Islet precursor cell (in vitro differentiated cells): ENCODE measurements at regions not wholly inside any gene's neighbourhood (a gene's known extent, or its start where the extent isn't known, plus 50 kb on each side); places are given as distances from the start of the nearest gene placed in this dataset.
"Not testable (repeated sequence)": the region's sequence is repeated elsewhere in the genome, so short reads cannot be mapped to it uniquely, and the experiment has no call there.

Experiments
- DNase-seq: peaks from one replicate; pipeline ENCODE4 v3.0.0-alpha.2; 2018

GRCh38 chr13:111648885-111649284, 328.4 kb downstream of the TEX29 start:
- no peak for DNase-seq

- peak; percentile 17 for DNase-seq
Measured at GRCh38 chr13:111650626-111651025, 330.2 kb downstream of the TEX29 start.

DNA sequence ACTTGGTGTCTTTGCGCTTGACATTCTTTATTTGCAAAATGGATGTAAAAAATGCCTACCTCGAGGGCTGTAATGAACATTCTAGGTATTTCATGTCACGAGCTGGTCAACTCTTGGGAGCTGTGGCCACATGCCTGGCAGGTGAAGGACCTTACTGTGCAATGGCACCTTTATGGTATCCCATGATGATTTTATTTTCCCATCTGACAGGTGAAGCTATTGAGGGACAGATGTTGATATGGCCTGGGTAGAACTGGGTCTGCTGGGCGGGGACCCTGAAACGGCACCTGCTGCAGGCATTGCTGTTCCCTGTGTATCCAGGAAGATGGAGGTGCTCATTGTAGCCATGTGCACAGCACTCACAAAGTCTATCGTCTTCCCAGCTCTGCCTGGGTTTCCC, 332.2 kb downstream of the TEX29 start:
- DNase-seq = peak; percentile 12

DNA sequence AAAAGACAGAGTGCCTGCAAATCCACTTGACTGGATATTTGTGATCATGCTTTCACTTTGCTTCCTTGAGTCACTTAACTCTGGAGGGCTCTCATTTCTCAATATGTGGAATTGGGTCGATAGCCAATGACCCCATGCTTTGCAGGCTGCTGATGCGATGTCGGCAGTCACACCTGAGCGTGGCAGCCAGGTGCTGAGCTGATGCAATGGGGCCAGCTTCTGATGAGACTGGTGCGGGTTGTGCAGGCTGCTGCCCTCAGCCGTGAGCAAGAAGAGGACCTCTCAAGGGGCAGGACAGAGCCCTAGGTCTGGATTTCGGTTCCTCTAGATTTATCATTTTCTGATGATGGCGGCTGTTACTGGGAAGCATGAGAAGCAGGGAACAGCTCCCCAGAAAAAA, 334.1 kb downstream of the TEX29 start:
- DNase-seq = peak; percentile 22

GRCh38 chr13:111656439-111656838, 336.0 kb downstream of the TEX29 start:
- peak; percentile 29 for DNase-seq

GRCh38 chr13:111657013-111657412, 336.6 kb downstream of the TEX29 start:
- DNase-seq = peak; percentile 65

- DNase-seq = peak; percentile 67
Measured at GRCh38 chr13:111658145-111659100, 338.0 kb downstream of the TEX29 start.

- peak; percentile 40 for DNase-seq
Measured at GRCh38 chr13:111659219-111659775, 338.9 kb downstream of the TEX29 start.

- peak; percentile 18 for DNase-seq
Measured at GRCh38 chr13:111659842-111660241, 339.4 kb downstream of the TEX29 start.

- DNase-seq = peak; percentile 29
Measured at GRCh38 chr13:111661052-111661451, 340.6 kb downstream of the TEX29 start.

- DNase-seq = peak; percentile 40
Measured at GRCh38 chr13:111661776-111662175, 341.3 kb downstream of the TEX29 start.

- DNase-seq = peak; percentile 16
Measured at GRCh38 chr13:111662451-111662850, 342.0 kb downstream of the TEX29 start.

- DNase-seq = no peak
Measured at GRCh38 chr13:111662895-111663294, 342.5 kb downstream of the TEX29 start.

- peak; percentile 27 for DNase-seq
Measured at GRCh38 chr13:111663505-111663904, 343.1 kb downstream of the TEX29 start.

- DNase-seq = peak; percentile 44
Measured at GRCh38 chr13:111663953-111664421, 343.5 kb downstream of the TEX29 start.

- peak; percentile 23 for DNase-seq
Measured at GRCh38 chr13:111664696-111665095, 344.3 kb downstream of the TEX29 start.

GRCh38 chr13:111665691-111666095, 345.3 kb downstream of the TEX29 start:
- DNase-seq = peak; percentile 41

DNA sequence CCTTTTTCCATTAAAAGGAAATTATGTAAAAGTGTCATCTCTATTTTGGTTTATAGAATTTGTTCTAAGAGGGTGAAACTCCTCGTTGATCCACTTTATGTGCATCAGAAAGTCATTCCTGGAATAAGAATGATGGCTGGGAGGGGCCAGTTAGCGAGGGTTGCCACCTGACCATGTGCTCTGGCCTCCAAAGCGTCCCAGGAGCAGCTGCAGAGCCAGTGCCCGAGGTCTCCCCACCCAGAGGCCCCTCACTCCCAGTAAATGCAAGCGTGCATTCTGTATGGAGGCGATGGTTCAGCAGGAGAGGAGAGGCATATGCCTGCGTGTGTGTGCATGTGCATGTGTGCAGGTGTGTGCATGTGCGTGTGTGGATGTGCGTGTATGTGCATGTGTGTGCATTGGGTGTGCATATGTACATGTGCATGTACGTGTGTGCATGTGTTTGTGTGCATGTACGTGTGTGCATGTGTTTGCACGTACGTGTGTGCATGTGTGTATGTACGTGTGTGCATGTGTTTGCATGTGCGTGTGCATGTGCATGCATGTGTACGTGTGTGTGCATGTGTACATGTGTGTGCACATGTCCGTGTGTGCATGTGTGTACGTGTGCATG, 345.8 kb downstream of the TEX29 start:
- peak; percentile 16 for DNase-seq

DNA sequence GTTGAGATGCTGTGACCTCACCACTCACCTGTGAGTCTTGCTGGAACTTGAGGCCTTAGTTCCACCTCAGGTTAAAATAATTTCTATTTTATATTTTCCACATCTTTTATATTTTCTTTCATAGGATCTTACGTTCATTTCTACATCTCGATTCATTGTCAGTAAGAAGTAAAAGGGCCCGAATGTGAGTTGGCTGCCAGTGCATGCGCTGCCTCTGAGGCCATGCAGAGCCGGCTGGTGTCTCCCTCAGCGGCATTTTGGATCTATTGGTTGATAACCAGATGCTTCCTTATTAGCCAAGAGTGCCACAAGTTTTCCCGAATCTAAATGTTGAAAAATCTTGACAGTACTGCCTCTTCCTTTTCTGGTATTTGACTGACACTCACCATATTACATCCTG, 347.3 kb downstream of the TEX29 start:
- peak; percentile 14 for DNase-seq

GRCh38 chr13:111668451-111668850, 348.0 kb downstream of the TEX29 start:
- peak; percentile 44 for DNase-seq

- DNase-seq = not testable (repeated sequence)
Measured at GRCh38 chr13:111672198-111672597, 351.8 kb downstream of the TEX29 start.

DNA sequence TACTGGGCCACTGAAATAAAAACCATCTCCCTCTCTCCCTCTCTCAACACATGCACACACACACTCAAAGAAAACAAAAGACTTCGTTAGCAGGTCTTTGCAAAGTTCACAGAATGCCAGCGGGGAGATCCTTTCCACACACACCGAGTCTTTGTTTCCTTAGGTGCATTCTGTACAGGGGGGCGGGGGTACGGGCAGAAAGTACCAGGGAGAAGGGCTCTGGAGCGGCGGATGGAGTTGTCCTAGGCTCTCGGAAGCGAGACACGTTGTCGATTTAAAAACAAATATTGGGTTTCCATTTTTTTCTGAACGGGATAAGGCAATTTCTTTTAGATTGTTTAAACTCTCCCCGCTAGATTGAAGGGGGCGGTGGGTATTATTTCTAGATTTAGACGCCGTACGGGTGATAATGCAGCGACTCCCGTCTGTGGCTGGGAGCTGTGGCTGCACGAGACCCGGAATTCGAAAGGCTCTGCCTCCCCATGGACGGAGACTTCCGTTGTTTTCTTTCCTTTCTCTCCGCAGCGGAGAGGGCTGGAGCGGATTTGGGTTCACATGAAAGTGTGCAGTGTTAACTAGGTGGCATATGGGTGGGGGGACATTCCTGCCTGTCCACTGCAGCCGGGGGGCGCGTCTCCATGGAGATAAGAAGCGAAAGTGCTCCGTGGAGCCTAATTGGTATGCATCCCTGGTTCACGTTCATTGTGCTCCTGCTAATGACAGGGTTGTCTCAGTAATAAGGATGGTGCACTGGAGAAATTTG, 357.9 kb downstream of the TEX29 start:
- not testable (repeated sequence) for DNase-seq

DNA sequence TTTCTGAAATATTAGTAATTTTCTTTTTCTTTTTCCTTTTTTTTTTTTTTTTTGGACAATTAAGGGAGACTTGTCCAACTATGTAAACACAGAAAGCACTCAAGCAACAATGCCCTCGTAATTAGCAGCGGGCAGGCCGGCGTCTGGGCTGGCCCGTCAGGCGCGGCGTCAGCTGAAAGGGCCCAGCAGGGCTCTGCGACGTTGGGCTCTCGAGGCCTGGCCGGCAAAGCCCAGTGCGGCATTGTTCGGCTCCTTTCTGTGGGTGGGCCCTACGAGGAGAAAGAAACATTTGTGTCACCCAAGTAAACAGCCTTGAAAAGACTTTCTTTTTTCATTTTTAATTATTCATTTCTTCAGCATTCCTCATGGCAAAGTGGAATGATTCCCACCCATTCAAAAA, 359.2 kb downstream of the TEX29 start:
- not testable (repeated sequence) for DNase-seq
